ENCODE measurements at regions not wholly inside any gene's neighbourhood (a gene's known extent, or its start where the extent isn't known, plus 50 kb on each side); places are given as distances from the start of the nearest gene placed in this dataset.
A peak's percentile ranks its signal among the peaks of the same experiment; 100 is the strongest.

- DNase-seq (ENCODE audit: low read depth), result no peak
- peak; percentile 29 for TF ChIP-seq CTCF (conservative IDR thresholded peaks at IDR 0.05; ENCODE audit: control insufficient read depth, insufficient read depth, low read depth, low read length)
- no peak overlapping the region for H3K4me3 ChIP-seq (ENCODE audit: control insufficient read depth, low read depth, low read length)
Observed at GRCh38 chrX:7706032-7706431, 136.9 kb upstream of the VCX start.

GRCh38 chrX:7704205-7704604 is 138.8 kb upstream of the VCX start:
- TF ChIP-seq CTCF (conservative IDR thresholded peaks at IDR 0.05; ENCODE audit: control insufficient read depth, insufficient read depth, low read depth, low read length), result no peak
- DNase-seq (ENCODE audit: low read depth), result peak; percentile 33

GRCh38 chrX:7698248-7698647 is 144.7 kb upstream of the VCX start:
- no peak overlapping the region for H3K4me3 ChIP-seq (ENCODE audit: control insufficient read depth, low read depth, low read length)
- TF ChIP-seq CTCF (conservative IDR thresholded peaks at IDR 0.05; ENCODE audit: control insufficient read depth, insufficient read depth, low read depth, low read length), result no peak
- no peak for DNase-seq (ENCODE audit: low read depth)

More at GRCh38 chrX:7704205-7704604, 138.8 kb upstream of the VCX start:
- H3K4me3 ChIP-seq (ENCODE audit: control insufficient read depth, low read depth, low read length), result no peak overlapping the region

- no peak for DNase-seq (ENCODE audit: low read depth)
- no peak for TF ChIP-seq CTCF (conservative IDR thresholded peaks at IDR 0.05; ENCODE audit: control insufficient read depth, insufficient read depth, low read depth, low read length)
- no peak overlapping the region for H3K4me3 ChIP-seq (ENCODE audit: control insufficient read depth, low read depth, low read length)
Observed at GRCh38 chrX:7690842-7691241, 152.1 kb upstream of the VCX start.

GRCh38 chrX:7689791-7690412 is 153.1 kb upstream of the VCX start:
- DNase-seq (ENCODE audit: low read depth), result no peak
- H3K4me3 ChIP-seq (ENCODE audit: control insufficient read depth, low read depth, low read length), result no peak overlapping the region
- TF ChIP-seq CTCF (conservative IDR thresholded peaks at IDR 0.05; ENCODE audit: control insufficient read depth, insufficient read depth, low read depth, low read length), result no peak

GRCh38 chrX:7680181-7680580 is 162.8 kb upstream of the VCX start:
- no peak overlapping the region for H3K4me3 ChIP-seq (ENCODE audit: control insufficient read depth, low read depth, low read length)
- no peak for DNase-seq (ENCODE audit: low read depth)
- TF ChIP-seq CTCF (conservative IDR thresholded peaks at IDR 0.05; ENCODE audit: control insufficient read depth, insufficient read depth, low read depth, low read length), result no peak

- no peak for TF ChIP-seq CTCF (conservative IDR thresholded peaks at IDR 0.05; ENCODE audit: control insufficient read depth, insufficient read depth, low read depth, low read length)
- no peak for DNase-seq (ENCODE audit: low read depth)
- no peak overlapping the region for H3K4me3 ChIP-seq (ENCODE audit: control insufficient read depth, low read depth, low read length)
Observed at GRCh38 chrX:7654316-7654715, 188.7 kb upstream of the VCX start.
